K562 (cell line): ENCODE measurements at regions not wholly inside any gene's neighbourhood (a gene's known extent, or its start where the extent isn't known, plus 50 kb on each side); places are given as distances from the start of the nearest gene placed in this dataset.

Experiments used
- HNRNPL ChIP-seq: fragments of 200-400 bp; formaldehyde crosslinking; IDR thresholded peaks from 2 replicates; pipeline ENCODE4 v1.6.1; 2017; ENCODE audit warnings: low read depth, mild to moderate bottlenecking, low read length
- MAZ ChIP-seq, 2 experiments: fragments of 450-650 bp in 1 of 2; sonication (generic) in 1 of 2; formaldehyde crosslinking; IDR thresholded peaks in 1 of 2; conservative IDR thresholded peaks in 1 of 2; 2 replicates each; pipeline versions ENCODE4 v1.4.0 to v1.5.0; 2020; ENCODE audit warnings: mild to moderate bottlenecking in 1 of 2, missing genetic modification reagents in 1 of 2
- NFATC3 ChIP-seq: fragments of 450-650 bp; IDR thresholded peaks from 2 replicates; pipeline ENCODE4 v1.6.1; 2017; ENCODE audit warnings: mild to moderate bottlenecking
- NFIC ChIP-seq: fragments of 450-650 bp; IDR thresholded peaks from 2 replicates; pipeline ENCODE4 v1.6.1; 2017; ENCODE audit warnings: mild to moderate bottlenecking, inconsistent platforms
- NR3C1 ChIP-seq: sonication (generic); formaldehyde crosslinking; IDR thresholded peaks from 2 replicates; pipeline ENCODE4 v1.8.1; 2022; ENCODE audit warnings: missing genetic modification reagents
- SP1 ChIP-seq: sonication (generic); formaldehyde crosslinking; IDR thresholded peaks from 2 replicates; pipeline ENCODE4 v1.8.1; 2022; ENCODE audit warnings: mild to moderate bottlenecking, missing genetic modification reagents
- TAF1 ChIP-seq: IDR thresholded peaks from 2 replicates; pipeline ENCODE4 v1.6.1; 2011; ENCODE audit warnings: mild to moderate bottlenecking, low read length, moderate library complexity; ENCODE audit not compliant: insufficient read depth, control insufficient read depth, severe bottlenecking; ENCODE audit errors: extremely low read depth
- USF2 ChIP-seq: sonication (generic); formaldehyde crosslinking; IDR thresholded peaks from 2 replicates; pipeline ENCODE4 v1.5.0; 2020; ENCODE audit warnings: missing genetic modification reagents
- ZC3H8 ChIP-seq: fragments of 450-650 bp; IDR thresholded peaks from 2 replicates; pipeline ENCODE4 v1.6.1; 2017
- TF ChIP-seq, protein P1 (sequence below), 3 experiments: IDR thresholded peaks in 2 of 3; conservative IDR thresholded peaks in 1 of 3; 2 replicates each; pipeline ENCODE4 v1.5.1; 2011 to 2012; ENCODE audit warnings: low read length in 3 of 3, mild to moderate bottlenecking in 3 of 3, control low read depth in 2 of 3, improper control_type of control experiment in 1 of 3, inconsistent platforms in 1 of 3, low read depth in 1 of 3, mixed read lengths in 1 of 3, moderate library complexity in 1 of 3; ENCODE audit not compliant: insufficient read depth in 2 of 3

DNA sequence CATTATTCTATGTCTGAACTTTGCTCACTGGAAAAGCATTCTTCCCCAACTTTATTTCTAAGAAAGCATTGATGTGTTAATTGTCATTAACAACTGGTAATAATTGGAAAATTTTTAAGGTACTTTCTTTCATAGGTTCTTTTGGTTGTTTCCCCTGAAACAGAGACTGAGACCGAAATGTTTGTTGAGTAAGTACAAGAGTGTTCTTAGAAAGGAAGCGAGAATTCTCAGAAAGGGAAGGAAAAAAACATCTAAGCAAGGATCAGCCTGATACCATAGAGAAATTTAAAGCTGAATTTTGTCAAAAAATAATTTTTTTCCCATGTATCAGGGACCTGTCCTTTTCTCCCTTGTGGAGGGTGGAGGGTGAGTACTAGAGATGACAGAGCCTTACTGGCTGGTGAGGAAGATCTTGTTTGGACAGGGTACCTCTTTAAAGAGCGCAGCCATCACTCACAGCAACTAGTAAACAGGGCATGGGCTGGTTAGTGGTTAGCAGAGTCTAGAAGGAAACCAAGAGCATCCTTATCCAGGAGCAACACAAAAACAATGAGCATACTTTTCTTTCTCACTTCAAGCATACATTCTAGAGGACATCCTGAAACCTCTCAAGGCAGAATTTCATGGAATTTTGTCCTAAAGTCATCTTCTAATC is 898.5 kb downstream of the DNAH5 start:
- TF ChIP-seq TAF1 (no peak), NFATC3 (no peak), MAZ (CRISPR knock-in tag; conservative IDR thresholded peaks at IDR 0.05 in 1 of 2, IDR thresholded peaks at IDR 0.05 in 1 of 2) (no peak), SP1 (no peak), NR3C1 (CRISPR knock-in tag) (no peak), ZC3H8 (no peak), USF2 (CRISPR knock-in tag) (no peak), HNRNPL (no peak), NFIC (no peak)
- TF ChIP-seq, protein P1, sequence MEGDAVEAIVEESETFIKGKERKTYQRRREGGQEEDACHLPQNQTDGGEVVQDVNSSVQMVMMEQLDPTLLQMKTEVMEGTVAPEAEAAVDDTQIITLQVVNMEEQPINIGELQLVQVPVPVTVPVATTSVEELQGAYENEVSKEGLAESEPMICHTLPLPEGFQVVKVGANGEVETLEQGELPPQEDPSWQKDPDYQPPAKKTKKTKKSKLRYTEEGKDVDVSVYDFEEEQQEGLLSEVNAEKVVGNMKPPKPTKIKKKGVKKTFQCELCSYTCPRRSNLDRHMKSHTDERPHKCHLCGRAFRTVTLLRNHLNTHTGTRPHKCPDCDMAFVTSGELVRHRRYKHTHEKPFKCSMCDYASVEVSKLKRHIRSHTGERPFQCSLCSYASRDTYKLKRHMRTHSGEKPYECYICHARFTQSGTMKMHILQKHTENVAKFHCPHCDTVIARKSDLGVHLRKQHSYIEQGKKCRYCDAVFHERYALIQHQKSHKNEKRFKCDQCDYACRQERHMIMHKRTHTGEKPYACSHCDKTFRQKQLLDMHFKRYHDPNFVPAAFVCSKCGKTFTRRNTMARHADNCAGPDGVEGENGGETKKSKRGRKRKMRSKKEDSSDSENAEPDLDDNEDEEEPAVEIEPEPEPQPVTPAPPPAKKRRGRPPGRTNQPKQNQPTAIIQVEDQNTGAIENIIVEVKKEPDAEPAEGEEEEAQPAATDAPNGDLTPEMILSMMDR (IDR thresholded peaks at IDR 0.05 in 2 of 3, conservative IDR thresholded peaks at IDR 0.05 in 1 of 3; ENCODE audit: insufficient read depth in 2 of 3, low read depth in 1 of 3, low read length in 3 of 3) = no peak
